HEK293 (cell line): ENCODE measurements at regions not wholly inside any gene's neighbourhood (a gene's known extent, or its start where the extent isn't known, plus 50 kb on each side); places are given as distances from the start of the nearest gene placed in this dataset.

ENCODE experiments used
- CTCF ChIA-PET: fragments of 350-600 bp; formaldehyde crosslinking; extraction: SDS; loops from one replicate; lab custom pipeline; 2021; ENCODE audit warnings: antibody characterized with exemption; lab: Yijun Ruan, JAX
- POLR2A ChIA-PET: fragments of 300-600 bp; formaldehyde crosslinking; extraction: SDS; loops from one replicate; lab custom pipeline; 2020; ENCODE audit warnings: antibody characterized with exemption, inconsistent platforms; lab: Yijun Ruan, JAX
- H3K27ac ChIP-seq: fragments of 200-500 bp; sonication (Bioruptor generic); 2 replicates; pipeline ENCODE4 v1.5.1; 2014; ENCODE audit warnings: low read depth, low read length, control low read depth, inconsistent platforms; ENCODE audit errors: extremely low read depth
- H3K36me3 ChIP-seq, 2 experiments: fragments of 200-500 bp in 1 of 2; sonication (Bioruptor generic) in 1 of 2; 1 replicate in 1 of 2; 2 replicates in 1 of 2; pipeline ENCODE4 v1.5.1; 2014 to 2017; ENCODE audit warnings: inconsistent platforms in 2 of 2, low read length in 2 of 2; ENCODE audit not compliant: control insufficient read depth in 2 of 2, insufficient read depth in 1 of 2
- H3K4me1 ChIP-seq: fragments of 200-500 bp; sonication (Bioruptor generic); 2 replicates; pipeline ENCODE4 v1.5.1; 2014; ENCODE audit warnings: mild to moderate bottlenecking, low read length, inconsistent platforms; ENCODE audit not compliant: control insufficient read depth, insufficient read depth
- H3K4me3 ChIP-seq: 2 replicates; pipeline ENCODE4 v1.5.1; 2011; ENCODE audit warnings: low read depth, mild to moderate bottlenecking, control low read depth, low read length, moderate library complexity
- H3K9me3 ChIP-seq: fragments of 200-500 bp; sonication (Bioruptor generic); 2 replicates; pipeline ENCODE4 v1.5.1; 2014; ENCODE audit warnings: low read depth, low read length, inconsistent platforms; ENCODE audit not compliant: control insufficient read depth, insufficient read depth
- ATF2 ChIP-seq: fragments of 450-650 bp; formaldehyde crosslinking; IDR thresholded peaks from 2 replicates; pipeline ENCODE4 v1.5.1; 2016; ENCODE audit warnings: missing biosample characterization, missing genetic modification characterization, low read depth
- GLI4 ChIP-seq: fragments of 450-650 bp; formaldehyde crosslinking; IDR thresholded peaks from 2 replicates; pipeline ENCODE4 v1.5.1; 2016; ENCODE audit warnings: missing biosample characterization, missing genetic modification characterization
- KLF7 ChIP-seq: fragments of 450-650 bp; formaldehyde crosslinking; IDR thresholded peaks from 2 replicates; pipeline ENCODE4 v1.5.1; 2016; ENCODE audit warnings: missing biosample characterization, missing genetic modification characterization, borderline replicate concordance
- OSR2 ChIP-seq: fragments of 450-650 bp; formaldehyde crosslinking; IDR thresholded peaks from 2 replicates; pipeline ENCODE4 v1.5.1; 2016; ENCODE audit warnings: missing biosample characterization, missing genetic modification characterization
- TSHZ1 ChIP-seq: fragments of 450-650 bp; formaldehyde crosslinking; IDR thresholded peaks from 2 replicates; pipeline ENCODE4 v1.5.1; 2016; ENCODE audit warnings: missing biosample characterization, missing genetic modification characterization, borderline replicate concordance
- YY1 ChIP-seq: fragments of 450-650 bp; formaldehyde crosslinking; IDR thresholded peaks from 2 replicates; pipeline ENCODE4 v1.5.1; 2018; ENCODE audit warnings: missing biosample characterization, missing genetic modification characterization
- ZBTB21 ChIP-seq: fragments of 450-650 bp; formaldehyde crosslinking; IDR thresholded peaks from 2 replicates; pipeline ENCODE4 v1.5.1; 2017; ENCODE audit warnings: missing biosample characterization, missing genetic modification characterization
- ZBTB26 ChIP-seq: fragments of 450-650 bp; formaldehyde crosslinking; optimal IDR thresholded peaks from 2 replicates; pipeline ENCODE3; 2016; ENCODE audit warnings: missing biosample characterization, mild to moderate bottlenecking, missing genetic modification characterization
- ZFHX2 ChIP-seq: fragments of 450-650 bp; formaldehyde crosslinking; conservative IDR thresholded peaks from 2 replicates; pipeline ENCODE4 v1.5.1; 2016; ENCODE audit warnings: missing biosample characterization, missing genetic modification characterization
- ZFP37 ChIP-seq: fragments of 450-650 bp; formaldehyde crosslinking; IDR thresholded peaks from 2 replicates; pipeline ENCODE4 v1.5.1; 2016; ENCODE audit warnings: missing biosample characterization, missing genetic modification characterization
- ZNF114 ChIP-seq: fragments of 450-650 bp; formaldehyde crosslinking; IDR thresholded peaks from 2 replicates; pipeline ENCODE4 v1.5.0; 2017; ENCODE audit warnings: missing biosample characterization, missing genetic modification characterization
- ZNF132 ChIP-seq: fragments of 450-650 bp; formaldehyde crosslinking; IDR thresholded peaks from 2 replicates; pipeline ENCODE4 v1.5.1; 2017; ENCODE audit warnings: missing biosample characterization, missing genetic modification characterization, borderline replicate concordance
- ZNF184 ChIP-seq: fragments of 450-650 bp; IDR thresholded peaks from 2 replicates; pipeline ENCODE4 v1.5.1; 2018; ENCODE audit warnings: missing biosample characterization, mild to moderate bottlenecking, missing genetic modification characterization
- ZNF23 ChIP-seq: fragments of 450-650 bp; formaldehyde crosslinking; IDR thresholded peaks from 2 replicates; pipeline ENCODE4 v1.5.1; 2016; ENCODE audit warnings: missing biosample characterization, missing genetic modification characterization, borderline replicate concordance
- ZNF26 ChIP-seq: fragments of 450-650 bp; formaldehyde crosslinking; IDR thresholded peaks from 2 replicates; pipeline ENCODE4 v1.5.1; 2016; ENCODE audit warnings: missing biosample characterization, missing genetic modification characterization
- ZNF335 ChIP-seq: fragments of 450-650 bp; formaldehyde crosslinking; conservative IDR thresholded peaks from 2 replicates; pipeline ENCODE4 v1.5.1; 2016; ENCODE audit warnings: missing biosample characterization, missing genetic modification characterization
- ZNF473 ChIP-seq: fragments of 450-650 bp; formaldehyde crosslinking; IDR thresholded peaks from 2 replicates; pipeline ENCODE4 v1.5.1; 2017; ENCODE audit warnings: missing biosample characterization, missing genetic modification characterization
- ZNF518A ChIP-seq: fragments of 450-650 bp; formaldehyde crosslinking; conservative IDR thresholded peaks from 2 replicates; pipeline ENCODE4 v1.5.1; 2016; ENCODE audit warnings: low read depth, missing biosample characterization, missing genetic modification characterization
- ZNF561 ChIP-seq: fragments of 450-650 bp; IDR thresholded peaks from 2 replicates; pipeline ENCODE4 v1.5.1; 2018; ENCODE audit warnings: missing biosample characterization, missing genetic modification characterization, borderline replicate concordance
- ZNF600 ChIP-seq: fragments of 450-650 bp; formaldehyde crosslinking; IDR thresholded peaks from 2 replicates; pipeline ENCODE4 v1.5.1; 2016; ENCODE audit warnings: missing biosample characterization, missing genetic modification characterization
- ZNF610 ChIP-seq: fragments of 450-650 bp; formaldehyde crosslinking; IDR thresholded peaks from 2 replicates; pipeline ENCODE4 v1.5.1; 2016; ENCODE audit warnings: missing biosample characterization, missing genetic modification characterization, borderline replicate concordance
- ZNF664 ChIP-seq: fragments of 450-650 bp; formaldehyde crosslinking; IDR thresholded peaks from 2 replicates; pipeline ENCODE4 v1.5.1; 2016; ENCODE audit warnings: missing biosample characterization, missing genetic modification characterization
- ZNF677 ChIP-seq: fragments of 450-650 bp; IDR thresholded peaks from 2 replicates; pipeline ENCODE4 v1.5.0; 2018; ENCODE audit warnings: missing biosample characterization, mild to moderate bottlenecking, missing genetic modification characterization, moderate library complexity
- ZNF785 ChIP-seq: fragments of 450-650 bp; formaldehyde crosslinking; IDR thresholded peaks from 2 replicates; pipeline ENCODE4 v1.5.1; 2016; ENCODE audit warnings: missing biosample characterization, missing genetic modification characterization

GRCh38 chr5:14035859-14036503 is 91.5 kb upstream of the DNAH5 start:
- POLR2A ChIA-PET = interaction anchor here (0.6 to 1.7 kb wide), 5 partner anchors 20 to 160 kb away, joined by 3 to 7 read pairs (median 4); no protein-coding TSS in a partner anchor
- peaks cover 20% of the 10 kb centered on the region for H3K4me1 ChIP-seq
- H3K9me3 ChIP-seq = no peaks in the 10 kb centered on the region
- H3K36me3 ChIP-seq = no peaks in the 10 kb centered on the region
- CTCF ChIA-PET = interaction anchor here (0.6 to 1.3 kb wide), 5 partner anchors 18 to 150 kb away, joined by 3 to 5 read pairs (median 3); no protein-coding TSS in a partner anchor
- peak overlapping the region; percentile 13; the same call in 1 of the 2 replicates for H3K4me3 ChIP-seq
- peak overlapping the region; percentile 42 for H3K27ac ChIP-seq
- TF ChIP-seq ZBTB26 (peak; percentile 20), ZNF335 (tag by site-specific recombination) (peak; percentile 14; the same call in 1 of the 2 replicates), GLI4 (tag by site-specific recombination) (no peak), TSHZ1 (tag by site-specific recombination) (peak; percentile 84), OSR2 (tag by site-specific recombination) (peak; percentile 40; the same call in 1 of the 2 replicates), ATF2 (peak; percentile 60; the same call in 1 of the 2 replicates), YY1 (tag by site-specific recombination) (no peak), ZNF23 (no peak), ZNF600 (peak; percentile 96), ZNF610 (tag by site-specific recombination) (no peak), ZNF473 (tag by site-specific recombination) (no peak), ZNF132 (no peak), ZNF677 (tag by site-specific recombination) (peak; percentile 92), ZNF518A (tag by site-specific recombination) (0 out of 2 replicates have a peak, but pooled peaks have one; percentile 14), KLF7 (tag by site-specific recombination) (no peak), ZNF561 (tag by site-specific recombination) (peak; percentile 53; the same call in 1 of the 2 replicates), ZFHX2 (tag by site-specific recombination) (peak; percentile 67), ZBTB21 (tag by site-specific recombination) (peak; percentile 76), ZNF114 (tag by site-specific recombination) (no peak), ZNF26 (tag by site-specific recombination) (no peak), ZFP37 (tag by site-specific recombination) (peak; percentile 85), ZNF184 (tag by site-specific recombination) (peak; percentile 55; the same call in 1 of the 2 replicates), ZNF785 (no peak), ZNF664 (peak; percentile 58; the same call in 1 of the 2 replicates)
